ENCODE measurements at regions not wholly inside any gene's neighbourhood (a gene's known extent, or its start where the extent isn't known, plus 50 kb on each side); places are given as distances from the start of the nearest gene placed in this dataset.

DNA sequence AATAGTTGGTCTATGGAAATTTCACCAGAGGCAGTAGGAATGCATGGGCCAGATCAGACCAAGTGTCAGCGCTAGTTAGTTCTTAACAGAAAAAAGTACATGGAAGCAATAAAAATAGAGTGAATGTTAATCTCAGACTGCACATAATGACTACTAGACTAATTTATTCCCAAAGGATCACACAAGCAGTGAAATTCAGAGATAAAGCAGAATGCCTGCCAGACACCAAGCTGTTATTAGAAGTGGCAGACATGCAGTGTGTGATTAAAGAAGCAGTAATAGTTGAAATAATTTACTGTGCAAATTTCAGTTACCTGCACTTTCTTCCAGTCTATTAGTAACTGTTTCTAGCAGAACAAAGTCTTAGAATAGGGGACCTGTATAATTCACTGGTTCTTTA, 1024.2 kb downstream of the CDH9 start:
- H3K4me3 ChIP-seq, result no peak overlapping the region
- H3K9ac ChIP-seq, result no peak overlapping the region
- no peak overlapping the region for H3K27ac ChIP-seq
- no peaks in the 10 kb centered on the region for H4K20me1 ChIP-seq
- no peaks in the 10 kb centered on the region for H3K36me3 ChIP-seq
- TF ChIP-seq Cebpa-rat (IDR thresholded peaks at IDR 0.05), result no peak
- no peaks in the 10 kb centered on the region for H3K9me3 ChIP-seq (replicated peaks in 1 of 11)
- no peaks in the 10 kb centered on the region for H3K27me3 ChIP-seq
- H3K4me1 ChIP-seq, result peaks cover 0 to 9% (median 0%) of the 10 kb centered on the region in 10 experiments; a peak in 5 of 20 replicates
- no peak overlapping the region for H3K4me2 ChIP-seq

DNA sequence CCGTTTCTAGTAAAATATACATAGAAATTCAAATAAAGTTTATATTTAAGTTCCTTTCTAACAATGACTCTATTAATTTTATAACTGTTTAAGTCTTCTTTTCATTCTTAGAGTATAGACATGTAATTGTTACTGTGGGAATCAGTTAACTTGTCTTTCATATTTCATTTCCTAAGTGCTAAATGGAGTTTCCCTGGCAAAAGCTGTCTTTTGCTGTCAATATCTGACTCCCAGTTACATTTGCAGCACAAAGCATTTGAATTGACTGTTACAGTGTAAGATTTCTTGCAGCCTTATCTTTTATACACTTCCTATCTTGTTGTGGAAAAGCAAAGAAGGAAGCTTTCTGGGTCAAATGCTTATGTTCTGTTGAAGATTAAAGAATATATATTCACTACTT, 1026.3 kb downstream of the CDH9 start:
- H4K20me1 ChIP-seq, result no peaks in the 10 kb centered on the region
- no peak for TF ChIP-seq Cebpa-rat (IDR thresholded peaks at IDR 0.05)
- H3K4me1 ChIP-seq, result peaks cover 0 to 9% (median 0%) of the 10 kb centered on the region in 10 experiments; a peak in 5 of 20 replicates
- H3K36me3 ChIP-seq, result no peaks in the 10 kb centered on the region
- no peak overlapping the region for H3K27ac ChIP-seq
- H3K27me3 ChIP-seq, result no peaks in the 10 kb centered on the region
- H3K4me2 ChIP-seq, result no peak overlapping the region
- H3K4me3 ChIP-seq, result no peak overlapping the region
- H3K9me3 ChIP-seq (replicated peaks in 1 of 11), result peaks cover 0 to 5% (median 0%) of the 10 kb centered on the region in 11 experiments; a peak in 1 of 22 replicates
- H3K9ac ChIP-seq, result no peak overlapping the region

DNA sequence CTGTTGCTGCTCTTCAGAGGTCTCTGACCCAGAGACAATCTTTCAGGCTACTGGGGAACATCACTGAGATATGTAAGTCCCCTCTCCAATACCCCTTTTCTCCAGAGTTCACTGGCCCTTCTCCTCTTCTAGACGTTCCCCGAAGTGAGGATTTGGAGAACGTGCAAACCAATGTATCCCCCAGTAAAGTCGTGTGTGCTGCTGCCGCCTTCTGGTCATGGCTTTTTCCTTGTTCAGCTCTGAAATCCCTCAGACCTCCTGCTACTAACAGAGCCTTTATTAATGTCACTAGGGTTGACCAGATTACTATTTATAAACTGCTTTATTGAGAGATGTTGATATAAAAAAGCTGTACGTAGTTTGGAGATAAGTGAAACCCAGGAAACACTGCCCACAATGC, 1028.6 kb downstream of the CDH9 start:
- H3K4me3 ChIP-seq, result no peak overlapping the region
- H3K4me1 ChIP-seq, result peaks cover 0 to 9% (median 0%) of the 10 kb centered on the region in 10 experiments; a peak in 5 of 20 replicates
- H3K9ac ChIP-seq, result no peak overlapping the region
- H3K27ac ChIP-seq, result no peak overlapping the region
- H4K20me1 ChIP-seq, result no peaks in the 10 kb centered on the region
- no peak overlapping the region for H3K4me2 ChIP-seq
- no peaks in the 10 kb centered on the region for H3K36me3 ChIP-seq
- peaks cover 0 to 5% (median 0%) of the 10 kb centered on the region in 11 experiments; a peak in 1 of 22 replicates for H3K9me3 ChIP-seq (replicated peaks in 1 of 11)
- H3K27me3 ChIP-seq, result no peaks in the 10 kb centered on the region
- no peak for TF ChIP-seq Cebpa-rat (IDR thresholded peaks at IDR 0.05)

DNA sequence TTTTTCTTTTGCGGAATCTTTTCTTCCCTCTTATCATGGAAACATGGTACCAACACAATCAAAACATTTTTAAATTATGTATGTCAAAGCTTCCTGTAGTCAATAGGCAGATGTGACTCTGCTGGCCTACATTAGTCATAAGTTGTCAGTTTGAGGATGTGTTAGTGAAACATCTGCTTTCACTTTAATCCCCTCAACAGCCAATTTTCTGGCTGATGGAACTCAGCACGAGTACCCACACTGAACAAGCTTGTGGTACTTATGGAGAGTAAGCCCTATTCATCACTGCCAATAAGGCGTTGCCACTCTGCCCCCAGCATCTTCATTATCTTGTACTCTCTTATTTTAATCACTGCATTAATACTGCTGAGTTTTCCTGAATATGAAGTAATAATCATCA, 1034.4 kb downstream of the CDH9 start:
- Histone ChIP-seq H3K36me3 (no peaks in the 10 kb centered on the region), H3K27ac (no peak overlapping the region), H3K4me1 (no peaks in the 10 kb centered on the region), H3K27me3 (no peaks in the 10 kb centered on the region), H3K4me2 (no peak overlapping the region), H3K9ac (no peak overlapping the region), H4K20me1 (no peaks in the 10 kb centered on the region), H3K4me3 (no peak overlapping the region), H3K9me3 (replicated peaks in 1 of 11) (peaks cover 0 to 5% (median 0%) of the 10 kb centered on the region in 11 experiments; a peak in 1 of 22 replicates)
- TF ChIP-seq Cebpa-rat (IDR thresholded peaks at IDR 0.05), result no peak

DNA sequence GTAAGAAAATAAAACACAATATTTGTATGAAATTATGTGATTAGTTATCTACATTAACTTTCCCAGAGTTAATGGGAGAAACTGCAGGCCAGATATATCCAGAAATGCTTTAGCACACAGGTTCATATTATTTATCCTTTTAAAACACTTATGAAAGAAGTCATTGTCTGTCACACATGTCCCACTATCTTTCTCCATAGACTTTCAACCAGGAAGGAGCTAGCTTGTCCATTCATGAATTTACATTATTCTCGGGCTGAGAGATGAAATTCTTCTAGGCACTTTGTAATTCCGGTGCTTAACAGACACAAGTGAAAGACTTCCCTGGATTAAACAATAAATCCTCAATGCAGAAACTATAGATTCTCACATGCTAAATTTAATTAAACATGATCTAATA, 1043.2 kb downstream of the CDH9 start:
- Histone ChIP-seq H3K4me1 (no peaks in the 10 kb centered on the region), H3K9ac (no peak overlapping the region), H3K27ac (no peak overlapping the region), H3K36me3 (no peaks in the 10 kb centered on the region), H3K27me3 (no peaks in the 10 kb centered on the region), H3K4me2 (no peak overlapping the region), H3K4me3 (no peak overlapping the region), H3K9me3 (replicated peaks in 1 of 11) (no peaks in the 10 kb centered on the region; a peak in 1 of 22 replicates), H4K20me1 (no peaks in the 10 kb centered on the region)
- no peak for TF ChIP-seq Cebpa-rat (IDR thresholded peaks at IDR 0.05)

DNA sequence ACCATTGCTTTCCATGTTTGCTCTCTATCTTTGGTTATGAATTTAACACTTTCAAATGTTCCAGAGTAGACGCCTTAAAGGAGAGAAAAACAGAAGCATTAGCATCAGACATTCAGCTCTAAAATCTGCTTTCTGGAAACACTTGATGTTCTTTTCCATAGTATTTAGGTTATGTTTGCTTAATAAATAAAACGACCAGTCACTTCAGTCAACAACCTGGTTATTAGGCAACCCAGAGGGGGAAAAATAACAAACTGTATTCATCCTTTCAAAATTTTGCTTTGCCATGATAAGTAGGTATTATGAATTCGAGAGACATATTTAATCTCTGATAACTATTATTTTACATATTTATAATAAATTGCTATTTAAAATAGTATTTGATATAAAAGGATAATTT, 1044.7 kb downstream of the CDH9 start:
- Histone ChIP-seq H3K9ac (no peak overlapping the region), H3K27ac (no peak overlapping the region), H3K4me2 (no peak overlapping the region), H3K4me1 (no peaks in the 10 kb centered on the region), H3K36me3 (no peaks in the 10 kb centered on the region), H3K9me3 (replicated peaks in 1 of 11) (no peaks in the 10 kb centered on the region; a peak in 1 of 22 replicates), H3K4me3 (no peak overlapping the region), H3K27me3 (no peaks in the 10 kb centered on the region), H4K20me1 (no peaks in the 10 kb centered on the region)
- TF ChIP-seq Cebpa-rat (IDR thresholded peaks at IDR 0.05), result no peak

DNA sequence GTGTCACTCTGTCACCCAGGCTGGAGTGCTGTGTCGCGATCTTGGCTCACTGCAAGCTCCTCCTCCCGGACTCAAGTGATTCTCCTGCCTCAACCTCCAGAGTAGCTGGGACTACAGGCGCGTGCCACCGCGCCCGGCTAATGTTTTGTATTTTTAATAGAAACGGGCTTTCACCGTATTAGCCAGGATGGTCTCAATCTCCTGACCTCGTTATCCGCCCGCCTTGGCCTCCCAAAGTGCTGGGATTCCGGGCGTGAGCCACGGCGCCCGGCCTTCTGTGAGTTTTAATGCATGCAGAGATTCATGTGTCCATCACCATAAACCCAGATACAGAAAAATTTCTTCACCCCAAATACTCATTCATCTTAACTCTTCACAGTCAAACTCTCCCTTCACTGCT, 1046.7 kb downstream of the CDH9 start:
- H3K4me3 ChIP-seq, result no peak overlapping the region
- H3K4me1 ChIP-seq, result no peaks in the 10 kb centered on the region

DNA sequence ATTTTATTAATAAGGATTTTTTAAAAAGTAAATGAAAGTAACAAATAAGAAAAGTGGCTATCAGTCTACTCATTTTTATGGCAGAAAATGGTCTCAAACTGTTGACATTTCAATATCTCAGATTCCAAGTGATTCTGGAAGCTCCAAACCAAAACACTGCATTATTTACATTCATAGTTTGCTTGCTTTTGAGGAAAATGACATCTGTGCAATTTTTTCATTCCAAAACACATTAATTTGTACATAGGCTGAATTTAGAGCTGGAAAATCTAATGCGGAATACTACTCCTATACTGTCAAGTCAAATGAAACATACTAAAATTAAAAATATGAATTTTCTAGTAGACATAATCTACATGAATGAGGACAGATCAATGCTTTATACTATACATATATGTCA, 1047.6 kb downstream of the CDH9 start:
- H3K4me3 ChIP-seq, result no peak overlapping the region
- no peaks in the 10 kb centered on the region for H3K4me1 ChIP-seq
- no peaks in the 10 kb centered on the region for H3K27me3 ChIP-seq
- no peaks in the 10 kb centered on the region for H4K20me1 ChIP-seq
- no peak overlapping the region for H3K9ac ChIP-seq
- no peak overlapping the region for H3K27ac ChIP-seq
- no peak for TF ChIP-seq Cebpa-rat (IDR thresholded peaks at IDR 0.05)
- no peaks in the 10 kb centered on the region; a peak in 1 of 22 replicates for H3K9me3 ChIP-seq (replicated peaks in 1 of 11)
- no peaks in the 10 kb centered on the region for H3K36me3 ChIP-seq
- H3K4me2 ChIP-seq, result no peak overlapping the region

More for the DNA sequence above, 1046.7 kb downstream of the CDH9 start:
- no peaks in the 10 kb centered on the region for H3K36me3 ChIP-seq
- H3K9ac ChIP-seq, result no peak overlapping the region
- H3K4me2 ChIP-seq, result no peak overlapping the region
- no peaks in the 10 kb centered on the region; a peak in 1 of 22 replicates for H3K9me3 ChIP-seq (replicated peaks in 1 of 11)
- no peaks in the 10 kb centered on the region for H4K20me1 ChIP-seq
- TF ChIP-seq Cebpa-rat (IDR thresholded peaks at IDR 0.05), result no peak
- H3K27me3 ChIP-seq, result no peaks in the 10 kb centered on the region
- no peak overlapping the region for H3K27ac ChIP-seq

DNA sequence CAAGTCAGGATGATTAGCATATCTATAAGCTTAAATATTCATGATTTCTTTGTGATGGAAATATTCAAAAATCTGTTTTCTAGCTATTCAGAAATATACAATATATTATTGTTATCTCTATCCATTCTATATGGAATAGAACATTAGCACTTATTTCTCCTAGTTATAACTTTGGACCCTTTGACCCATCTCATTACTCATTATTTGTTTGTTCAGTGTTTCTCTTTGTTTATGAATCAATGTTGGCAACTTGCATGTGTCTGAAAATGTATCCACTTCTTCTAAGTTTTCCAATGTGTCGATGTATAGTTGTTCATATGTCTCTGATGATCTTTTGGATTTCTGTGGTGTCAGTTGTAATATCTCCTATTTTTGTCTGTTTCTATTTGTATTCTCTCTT, 1059.3 kb downstream of the CDH9 start:
- no peak overlapping the region for H3K9ac ChIP-seq
- no peaks in the 10 kb centered on the region for H3K36me3 ChIP-seq
- no peak overlapping the region for H3K27ac ChIP-seq
- no peak overlapping the region for H3K4me3 ChIP-seq
- no peak for TF ChIP-seq Cebpa-rat (IDR thresholded peaks at IDR 0.05)
- no peaks in the 10 kb centered on the region for H3K27me3 ChIP-seq
- H3K4me1 ChIP-seq, result no peaks in the 10 kb centered on the region
- no peaks in the 10 kb centered on the region for H4K20me1 ChIP-seq
- peaks cover 0 to 17% (median 8%) of the 10 kb centered on the region in 11 experiments; a peak in 12 of 22 replicates for H3K9me3 ChIP-seq (replicated peaks in 1 of 11)
- no peak overlapping the region for H3K4me2 ChIP-seq

DNA sequence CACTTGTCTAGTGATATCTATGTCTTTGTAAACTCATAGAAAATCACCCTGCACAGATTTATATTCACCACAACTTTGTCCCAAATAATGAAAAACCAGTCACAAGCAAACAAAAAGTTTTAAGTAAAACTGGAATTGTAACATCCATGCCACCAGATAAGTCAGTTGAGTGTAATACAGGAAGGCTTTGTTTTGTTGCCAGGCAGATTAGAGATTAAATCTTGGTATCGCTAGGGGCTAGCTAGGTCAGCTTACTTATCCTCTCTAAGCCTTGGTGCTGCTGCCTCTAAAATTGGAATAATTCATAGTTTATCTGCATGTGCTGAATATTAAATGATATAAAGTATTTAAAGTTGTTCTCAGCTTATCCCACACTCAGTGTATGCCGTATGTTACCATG, 1062.5 kb downstream of the CDH9 start:
- Histone ChIP-seq H3K4me2 (no peak overlapping the region), H3K27me3 (no peaks in the 10 kb centered on the region), H3K4me3 (no peak overlapping the region), H3K27ac (no peak overlapping the region), H3K36me3 (no peaks in the 10 kb centered on the region), H3K9ac (no peak overlapping the region), H4K20me1 (no peaks in the 10 kb centered on the region), H3K9me3 (replicated peaks in 1 of 11) (peaks cover 0 to 14% (median 8%) of the 10 kb centered on the region in 11 experiments; a peak in 12 of 22 replicates), H3K4me1 (no peaks in the 10 kb centered on the region)
- TF ChIP-seq Cebpa-rat (IDR thresholded peaks at IDR 0.05), result no peak

Measured in BLaER1 treated with 17β-estradiol and CSF1 and Interleukin-3, amounts not matched to agents 10 nM and 100 nM (cell line).